ENCODE measurements at regions not wholly inside any gene's neighbourhood (a gene's known extent, or its start where the extent isn't known, plus 50 kb on each side); places are given as distances from the start of the nearest gene placed in this dataset.
A peak's percentile ranks its signal among the peaks of the same experiment; 100 is the strongest.

DNA sequence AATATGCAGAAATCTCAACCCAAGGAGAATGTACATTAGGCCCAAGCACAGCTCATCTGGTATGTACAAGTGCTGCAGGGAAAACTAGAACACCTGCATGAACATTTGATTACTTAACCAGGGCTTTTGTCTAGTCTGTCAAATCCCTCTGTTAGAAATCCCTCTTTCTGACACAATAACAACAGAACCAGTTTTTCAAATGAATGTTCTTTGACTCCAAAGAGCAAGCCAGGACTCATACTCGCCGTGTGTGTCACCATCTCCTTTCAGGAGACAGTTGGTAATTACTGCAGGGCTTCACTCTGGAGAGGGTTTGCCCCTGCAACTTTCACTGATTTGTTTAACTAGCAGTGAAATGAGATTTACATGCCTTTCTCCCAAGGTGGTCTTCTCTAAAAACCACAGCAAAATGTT lies 143.0 kb upstream of the FAM241A start:
- Histone ChIP-seq H3K27ac (ENCODE audit: low read length) (no peak overlapping the region), H3K36me3 (ENCODE audit: control insufficient read depth, insufficient read depth, low read length) (no peaks in the 10 kb centered on the region), H3K27me3 (ENCODE audit: control insufficient read depth, insufficient read depth, low read length) (no peaks in the 10 kb centered on the region), H3K4me1 (ENCODE audit: control insufficient read depth, insufficient read depth, low read length) (no peaks in the 10 kb centered on the region), H3K9me3 (ENCODE audit: control insufficient read depth, insufficient read depth, low read length) (no peaks in the 10 kb centered on the region), H3K4me3 (ENCODE audit: low read length) (no peak overlapping the region)
- no peak for DNase-seq (ENCODE audit: low read depth, low spot score)
- no CpG with 5 or more reads among the region's 2 CpGs for WGBS (ENCODE audit: insufficient coverage, insufficient read length)

DNA sequence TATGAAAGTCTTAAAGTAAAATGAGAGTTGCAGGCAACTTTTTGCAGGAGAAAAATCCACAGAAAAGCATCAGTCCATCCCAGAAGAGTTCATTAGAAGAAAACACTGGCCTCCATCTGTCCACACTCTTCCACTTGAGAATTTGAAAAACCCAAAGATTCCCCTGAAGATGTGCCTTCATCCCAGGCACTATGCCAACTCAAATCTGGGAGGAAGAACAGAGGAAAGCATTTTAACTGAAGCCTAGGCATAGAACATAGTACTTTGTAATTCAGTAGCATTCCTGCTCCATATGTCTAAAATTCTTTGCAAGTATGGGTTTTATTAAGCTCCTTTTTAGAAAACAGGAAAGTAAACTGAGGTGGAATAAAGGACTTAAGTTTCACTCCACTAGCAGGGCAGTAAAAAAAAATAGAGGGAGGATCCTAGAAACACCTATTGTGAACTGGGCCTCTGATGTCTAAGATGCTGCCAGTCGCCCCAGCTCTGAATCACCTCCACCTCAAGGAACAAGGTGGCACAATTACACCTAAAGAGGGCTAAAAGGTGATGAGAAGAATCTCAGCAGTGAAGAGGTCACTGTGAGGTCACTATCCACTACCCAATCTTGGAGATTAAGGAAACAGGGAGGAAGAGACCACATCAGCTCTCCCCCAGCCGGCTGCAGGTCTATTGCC lies 141.9 kb upstream of the FAM241A start:
- WGBS (ENCODE audit: insufficient coverage, insufficient read length): no CpG with 5 or more reads among the region's 2 CpGs
- Histone ChIP-seq H3K27me3 (ENCODE audit: control insufficient read depth, insufficient read depth, low read length) (no peaks in the 10 kb centered on the region), H3K36me3 (ENCODE audit: control insufficient read depth, insufficient read depth, low read length) (no peaks in the 10 kb centered on the region), H3K4me3 (ENCODE audit: low read length) (no peak overlapping the region), H3K9me3 (ENCODE audit: control insufficient read depth, insufficient read depth, low read length) (no peaks in the 10 kb centered on the region), H3K4me1 (ENCODE audit: control insufficient read depth, insufficient read depth, low read length) (no peaks in the 10 kb centered on the region), H3K27ac (ENCODE audit: low read length) (no peak overlapping the region)
- no peak for DNase-seq (ENCODE audit: low read depth, low spot score)

DNA sequence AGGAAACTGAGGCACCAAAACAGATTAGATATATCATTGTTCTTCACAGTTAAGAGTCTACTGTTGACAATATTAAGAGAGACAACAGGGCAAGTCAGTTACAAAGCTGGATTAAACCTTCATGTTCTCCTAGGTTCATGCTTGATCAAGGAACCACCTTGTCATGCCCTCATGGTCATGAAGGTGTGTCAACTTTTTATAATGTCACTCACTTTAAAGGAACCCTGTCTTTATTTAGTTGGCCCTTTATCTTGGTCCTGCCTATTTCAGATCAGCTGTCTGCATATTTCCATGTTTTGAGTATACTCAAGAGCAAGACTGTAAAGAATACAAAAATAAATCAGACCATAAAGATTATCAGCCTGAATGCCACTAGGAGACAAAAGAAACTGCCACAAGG lies 140.2 kb upstream of the FAM241A start:
- Histone ChIP-seq H3K27ac (ENCODE audit: low read length) (no peak overlapping the region), H3K9me3 (ENCODE audit: control insufficient read depth, insufficient read depth, low read length) (no peaks in the 10 kb centered on the region), H3K4me3 (ENCODE audit: low read length) (no peak overlapping the region), H3K36me3 (ENCODE audit: control insufficient read depth, insufficient read depth, low read length) (no peaks in the 10 kb centered on the region), H3K4me1 (ENCODE audit: control insufficient read depth, insufficient read depth, low read length) (no peaks in the 10 kb centered on the region), H3K27me3 (ENCODE audit: control insufficient read depth, insufficient read depth, low read length) (no peaks in the 10 kb centered on the region)
- no peak for DNase-seq (ENCODE audit: low read depth, low spot score)

DNA sequence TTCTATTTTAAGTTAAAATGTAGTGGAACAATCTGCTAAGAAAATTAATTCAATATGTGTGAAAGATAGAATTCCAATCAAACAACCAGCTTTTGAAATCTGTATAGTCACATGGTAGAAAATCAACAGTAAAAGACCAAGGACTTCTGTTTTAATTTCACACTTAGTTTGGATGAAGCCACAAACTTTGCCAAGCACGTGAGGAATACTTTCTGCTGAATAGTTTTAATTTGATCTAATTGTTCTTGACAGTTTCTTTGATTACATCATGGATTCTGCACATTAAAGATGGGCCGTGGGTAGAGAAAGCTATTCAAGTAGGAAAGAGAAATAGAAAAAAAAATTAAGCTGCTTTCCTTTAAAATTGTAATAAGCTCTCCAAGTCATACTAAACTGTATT lies 137.9 kb upstream of the FAM241A start:
- no peaks in the 10 kb centered on the region for H3K9me3 ChIP-seq (ENCODE audit: control insufficient read depth, insufficient read depth, low read length)
- H3K4me3 ChIP-seq (ENCODE audit: low read length): no peak overlapping the region
- H3K4me1 ChIP-seq (ENCODE audit: control insufficient read depth, insufficient read depth, low read length): no peaks in the 10 kb centered on the region
- no peak overlapping the region for H3K27ac ChIP-seq (ENCODE audit: low read length)
- H3K27me3 ChIP-seq (ENCODE audit: control insufficient read depth, insufficient read depth, low read length): no peaks in the 10 kb centered on the region
- WGBS (ENCODE audit: insufficient coverage, insufficient read length): no CpG with 5 or more reads among the region's 2 CpGs
- no peaks in the 10 kb centered on the region for H3K36me3 ChIP-seq (ENCODE audit: control insufficient read depth, insufficient read depth, low read length)
- DNase-seq (ENCODE audit: low read depth, low spot score): no peak

DNA sequence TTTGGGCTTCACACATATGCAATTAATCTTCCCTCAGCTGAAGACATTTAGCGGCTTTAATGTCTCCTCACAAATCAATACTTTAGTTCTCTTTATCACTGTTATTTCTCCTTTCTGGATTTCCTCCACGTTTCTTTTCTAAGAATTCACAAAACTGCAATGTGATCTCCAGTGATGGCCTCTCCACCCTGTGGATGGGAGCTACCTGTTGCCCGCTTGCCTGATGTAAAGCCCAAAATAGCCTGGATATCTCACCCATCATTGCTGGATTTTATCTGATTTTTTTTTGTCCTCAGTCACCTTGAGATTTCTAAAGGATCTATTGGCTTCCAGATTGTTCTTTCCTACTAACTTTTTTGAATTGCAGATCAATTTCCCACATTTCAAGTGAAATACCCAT lies 129.3 kb upstream of the FAM241A start:
- no CpG with 5 or more reads among the region's 3 CpGs for WGBS (ENCODE audit: insufficient coverage, insufficient read length)
- H3K27ac ChIP-seq (ENCODE audit: low read length): no peak overlapping the region
- no peaks in the 10 kb centered on the region for H3K9me3 ChIP-seq (ENCODE audit: control insufficient read depth, insufficient read depth, low read length)
- no peak overlapping the region for H3K4me3 ChIP-seq (ENCODE audit: low read length)
- no peak for DNase-seq (ENCODE audit: low read depth, low spot score)
- no peaks in the 10 kb centered on the region for H3K27me3 ChIP-seq (ENCODE audit: control insufficient read depth, insufficient read depth, low read length)
- H3K4me1 ChIP-seq (ENCODE audit: control insufficient read depth, insufficient read depth, low read length): no peaks in the 10 kb centered on the region
- H3K36me3 ChIP-seq (ENCODE audit: control insufficient read depth, insufficient read depth, low read length): no peaks in the 10 kb centered on the region

DNA sequence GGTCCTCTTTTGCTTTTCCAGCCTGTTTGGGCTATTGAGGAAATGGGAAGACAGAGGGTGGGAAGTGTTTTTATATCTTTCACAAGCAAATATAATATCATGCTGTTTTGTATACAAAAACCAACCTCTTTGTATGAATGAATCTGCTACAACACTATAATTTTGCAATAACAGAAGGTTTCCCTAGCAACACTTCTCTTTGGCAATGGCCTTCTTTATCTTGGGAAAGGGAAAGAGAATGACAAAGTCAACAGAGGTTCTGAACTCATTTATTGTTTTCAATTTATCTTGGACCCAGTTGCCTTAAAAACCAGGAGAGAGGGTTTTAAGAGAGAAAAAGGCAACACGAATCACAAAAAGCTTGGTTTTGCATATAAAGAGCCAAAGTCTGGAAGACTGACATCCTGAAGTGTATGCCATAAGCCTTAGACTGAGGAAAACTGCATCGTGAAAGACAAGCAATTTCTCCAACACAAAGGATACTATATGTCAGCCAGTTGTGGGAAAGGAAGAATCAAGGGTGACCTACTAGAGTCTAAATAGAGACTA lies 121.8 kb upstream of the FAM241A start:
- H3K9me3 ChIP-seq (ENCODE audit: control insufficient read depth, insufficient read depth, low read length): no peaks in the 10 kb centered on the region
- H3K4me3 ChIP-seq (ENCODE audit: low read length): no peak overlapping the region
- H3K4me1 ChIP-seq (ENCODE audit: control insufficient read depth, insufficient read depth, low read length): no peaks in the 10 kb centered on the region
- DNase-seq (ENCODE audit: low read depth, low spot score): no peak
- H3K27me3 ChIP-seq (ENCODE audit: control insufficient read depth, insufficient read depth, low read length): no peaks in the 10 kb centered on the region
- no peak overlapping the region for H3K27ac ChIP-seq (ENCODE audit: low read length)
- no CpG with 5 or more reads among the region's 2 CpGs for WGBS (ENCODE audit: insufficient coverage, insufficient read length)
- no peaks in the 10 kb centered on the region for H3K36me3 ChIP-seq (ENCODE audit: control insufficient read depth, insufficient read depth, low read length)

DNA sequence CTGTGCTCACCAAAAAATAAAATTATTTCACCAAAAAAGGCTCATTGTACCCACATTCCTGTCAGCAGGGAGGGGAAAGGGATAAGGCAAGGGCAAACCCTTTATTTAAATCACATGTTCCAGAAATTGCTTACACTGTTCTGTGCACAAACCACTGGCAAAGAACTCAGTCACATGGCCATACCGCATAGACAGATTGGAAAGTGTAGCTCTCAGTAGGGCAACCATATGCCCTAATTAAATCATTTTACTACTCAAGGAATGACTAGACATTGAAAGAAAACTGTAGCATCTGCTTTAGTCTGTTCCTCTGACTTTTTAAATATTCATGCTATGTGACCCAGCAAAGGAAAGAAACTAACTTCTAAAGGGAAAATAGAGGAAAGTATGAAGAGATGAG lies 119.2 kb upstream of the FAM241A start:
- H3K9me3 ChIP-seq (ENCODE audit: control insufficient read depth, insufficient read depth, low read length): no peaks in the 10 kb centered on the region
- H3K36me3 ChIP-seq (ENCODE audit: control insufficient read depth, insufficient read depth, low read length): no peaks in the 10 kb centered on the region
- H3K27ac ChIP-seq (ENCODE audit: low read length): no peak overlapping the region
- H3K4me1 ChIP-seq (ENCODE audit: control insufficient read depth, insufficient read depth, low read length): no peaks in the 10 kb centered on the region
- no peaks in the 10 kb centered on the region for H3K27me3 ChIP-seq (ENCODE audit: control insufficient read depth, insufficient read depth, low read length)
- H3K4me3 ChIP-seq (ENCODE audit: low read length): no peak overlapping the region
- DNase-seq (ENCODE audit: low read depth, low spot score): no peak
- WGBS (ENCODE audit: insufficient coverage, insufficient read length): no CpG with 5 or more reads among the region's 1 CpG

DNA sequence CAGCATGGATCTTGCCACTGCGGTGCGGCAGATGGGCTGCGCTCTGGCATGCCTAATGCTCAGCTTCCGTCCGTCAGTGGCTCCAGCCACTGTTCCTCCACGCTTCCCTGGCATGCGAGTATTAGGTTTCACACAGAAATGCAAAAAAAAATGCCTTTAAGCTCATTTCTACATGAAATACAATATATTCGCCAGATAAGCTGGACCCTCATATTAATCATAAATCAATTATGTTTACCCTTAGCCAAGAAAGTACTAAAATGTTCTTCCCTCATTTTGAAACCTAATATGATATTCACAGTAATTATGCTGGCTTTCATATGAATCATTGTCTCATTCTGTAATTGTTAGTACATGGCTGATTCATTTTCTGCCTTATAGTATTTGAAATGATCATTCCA lies 115.5 kb upstream of the FAM241A start:
- Histone ChIP-seq H3K27ac (ENCODE audit: low read length) (no peak overlapping the region), H3K4me1 (ENCODE audit: control insufficient read depth, insufficient read depth, low read length) (no peaks in the 10 kb centered on the region), H3K4me3 (ENCODE audit: low read length) (no peak overlapping the region), H3K9me3 (ENCODE audit: control insufficient read depth, insufficient read depth, low read length) (no peaks in the 10 kb centered on the region), H3K27me3 (ENCODE audit: control insufficient read depth, insufficient read depth, low read length) (no peaks in the 10 kb centered on the region), H3K36me3 (ENCODE audit: control insufficient read depth, insufficient read depth, low read length) (no peaks in the 10 kb centered on the region)
- DNase-seq (ENCODE audit: low read depth, low spot score): no peak
- WGBS (ENCODE audit: insufficient coverage, insufficient read length): no CpG with 5 or more reads among the region's 8 CpGs

DNA sequence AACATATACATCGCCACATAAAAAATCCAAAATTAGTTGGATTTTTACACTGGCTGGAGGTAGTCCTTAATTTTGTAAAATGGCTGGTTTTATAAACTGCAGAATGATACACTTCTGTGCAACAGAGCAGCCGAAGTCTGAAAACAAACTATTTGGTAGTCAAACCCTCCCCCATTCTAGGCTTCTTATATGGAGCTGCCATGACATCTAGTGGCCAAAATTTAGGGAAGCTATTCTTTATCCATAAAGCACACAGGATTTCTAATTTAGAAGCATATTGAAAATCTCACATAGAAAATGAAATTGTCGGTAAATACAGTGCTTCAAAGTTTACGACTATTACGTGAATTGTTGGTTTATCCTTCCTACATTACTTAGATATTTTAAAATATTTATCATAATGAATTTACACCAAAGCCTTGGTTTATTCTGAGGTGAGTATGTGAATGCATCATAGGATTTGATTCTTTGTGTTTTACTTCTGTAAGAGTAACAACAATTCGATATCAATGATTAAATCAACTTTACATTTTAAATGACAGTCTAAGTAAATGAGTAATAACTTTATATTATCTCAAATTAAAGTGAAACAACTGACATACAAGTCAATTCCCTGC lies 113.4 kb upstream of the FAM241A start:
- DNase-seq (ENCODE audit: low read depth, low spot score): peak; percentile 18
- H3K27ac ChIP-seq (ENCODE audit: low read length): no peak overlapping the region
- H3K4me1 ChIP-seq (ENCODE audit: control insufficient read depth, insufficient read depth, low read length): no peaks in the 10 kb centered on the region
- H3K4me3 ChIP-seq (ENCODE audit: low read length): no peak overlapping the region
- H3K9me3 ChIP-seq (ENCODE audit: control insufficient read depth, insufficient read depth, low read length): no peaks in the 10 kb centered on the region
- WGBS (ENCODE audit: insufficient coverage, insufficient read length): no CpG with 5 or more reads among the region's 6 CpGs
- H3K36me3 ChIP-seq (ENCODE audit: control insufficient read depth, insufficient read depth, low read length): no peaks in the 10 kb centered on the region
- no peaks in the 10 kb centered on the region for H3K27me3 ChIP-seq (ENCODE audit: control insufficient read depth, insufficient read depth, low read length)

DNA sequence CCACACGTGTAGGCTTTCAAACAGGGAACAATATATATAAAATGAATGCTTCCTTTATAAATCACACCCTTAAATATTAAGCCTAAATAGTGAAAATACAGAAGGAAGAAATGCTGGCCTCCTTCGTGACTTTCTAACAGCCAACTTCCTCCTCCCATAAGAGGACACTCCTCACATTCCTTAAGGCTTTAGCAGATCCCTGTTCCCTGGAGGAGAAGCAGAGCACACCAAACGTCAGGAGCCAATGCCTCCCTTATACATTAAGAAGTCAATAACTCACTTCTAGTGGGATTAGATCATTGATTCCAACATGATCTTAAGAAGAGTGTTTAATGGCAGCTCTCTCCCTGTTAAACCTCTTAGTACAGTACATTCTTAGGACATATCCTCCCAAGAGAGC lies 108.4 kb upstream of the FAM241A start:
- DNase-seq (ENCODE audit: low read depth, low spot score): no peak
- Histone ChIP-seq H3K9me3 (ENCODE audit: control insufficient read depth, insufficient read depth, low read length) (no peaks in the 10 kb centered on the region), H3K27ac (ENCODE audit: low read length) (no peak overlapping the region), H3K36me3 (ENCODE audit: control insufficient read depth, insufficient read depth, low read length) (no peaks in the 10 kb centered on the region), H3K4me1 (ENCODE audit: control insufficient read depth, insufficient read depth, low read length) (no peaks in the 10 kb centered on the region), H3K27me3 (ENCODE audit: control insufficient read depth, insufficient read depth, low read length) (no peaks in the 10 kb centered on the region), H3K4me3 (ENCODE audit: low read length) (no peak overlapping the region)
- no CpG with 5 or more reads among the region's 3 CpGs for WGBS (ENCODE audit: insufficient coverage, insufficient read length)

DNA sequence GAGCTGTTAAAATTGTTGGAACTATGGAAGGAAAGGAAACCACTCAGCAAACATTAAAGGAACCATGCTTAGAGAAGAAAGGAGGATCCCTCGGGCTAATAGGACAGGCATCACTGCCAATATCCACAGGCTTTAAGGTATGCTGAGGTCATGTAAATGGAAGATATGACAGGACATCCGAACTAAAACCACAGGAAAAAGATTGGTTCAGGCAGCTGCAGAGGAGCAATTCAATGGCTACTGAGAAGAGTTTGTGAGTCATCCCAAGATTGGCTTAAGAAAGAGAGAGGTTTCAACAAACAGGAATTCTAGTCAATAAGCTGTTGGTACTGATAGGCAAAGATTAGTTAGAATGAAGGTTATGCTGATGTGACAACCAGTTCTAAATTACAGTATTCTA lies 106.4 kb upstream of the FAM241A start:
- Histone ChIP-seq H3K27ac (ENCODE audit: low read length) (no peak overlapping the region), H3K4me3 (ENCODE audit: low read length) (no peak overlapping the region), H3K27me3 (ENCODE audit: control insufficient read depth, insufficient read depth, low read length) (no peaks in the 10 kb centered on the region), H3K9me3 (ENCODE audit: control insufficient read depth, insufficient read depth, low read length) (no peaks in the 10 kb centered on the region), H3K36me3 (ENCODE audit: control insufficient read depth, insufficient read depth, low read length) (no peaks in the 10 kb centered on the region), H3K4me1 (ENCODE audit: control insufficient read depth, insufficient read depth, low read length) (no peaks in the 10 kb centered on the region)
- WGBS (ENCODE audit: insufficient coverage, insufficient read length): no CpG with 5 or more reads among the region's 2 CpGs
- DNase-seq (ENCODE audit: low read depth, low spot score): no peak

Data from iPS DF 6.9 (cell line).